ENCODE measurements at regions not wholly inside any gene's neighbourhood (a gene's known extent, or its start where the extent isn't known, plus 50 kb on each side); places are given as distances from the start of the nearest gene placed in this dataset.

- no peak for DNase-seq (ENCODE audit: extremely low read depth in 1 of 2, low read depth in 1 of 2)
These were observed 665.6 kb upstream of the CXADR start for GRCh38 chr21:16847211-16847610.

GRCh38 chr21:16851054-16851453 is 661.8 kb upstream of the CXADR start:
- DNase-seq (ENCODE audit: extremely low read depth in 1 of 2, low read depth in 1 of 2), result no peak

DNA sequence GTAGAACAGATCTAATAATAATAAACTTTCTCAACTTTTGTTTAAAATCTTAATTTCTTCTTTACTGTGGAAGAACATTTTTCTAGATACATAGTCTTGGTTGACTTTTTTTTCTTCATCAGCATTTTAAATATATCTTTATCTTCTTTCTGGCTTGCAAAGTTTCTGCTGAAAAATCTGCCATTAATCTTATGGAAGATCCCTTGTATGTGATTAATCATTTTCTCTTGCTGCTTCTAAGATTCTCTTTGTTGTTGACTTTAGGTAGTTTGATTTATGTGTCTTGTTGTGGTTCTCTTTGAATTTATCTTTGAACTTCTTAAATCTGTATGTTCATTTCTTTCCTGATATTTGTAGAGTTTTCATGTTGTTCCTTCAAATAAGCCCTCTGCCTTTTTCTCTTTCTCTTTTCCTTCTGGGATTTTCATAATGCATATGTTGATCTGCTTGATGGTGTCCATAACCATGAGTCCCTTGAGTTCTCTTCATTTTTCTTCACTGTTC is 657.6 kb upstream of the CXADR start:
- no peak for DNase-seq (ENCODE audit: extremely low read depth in 1 of 2, low read depth in 1 of 2)

DNA sequence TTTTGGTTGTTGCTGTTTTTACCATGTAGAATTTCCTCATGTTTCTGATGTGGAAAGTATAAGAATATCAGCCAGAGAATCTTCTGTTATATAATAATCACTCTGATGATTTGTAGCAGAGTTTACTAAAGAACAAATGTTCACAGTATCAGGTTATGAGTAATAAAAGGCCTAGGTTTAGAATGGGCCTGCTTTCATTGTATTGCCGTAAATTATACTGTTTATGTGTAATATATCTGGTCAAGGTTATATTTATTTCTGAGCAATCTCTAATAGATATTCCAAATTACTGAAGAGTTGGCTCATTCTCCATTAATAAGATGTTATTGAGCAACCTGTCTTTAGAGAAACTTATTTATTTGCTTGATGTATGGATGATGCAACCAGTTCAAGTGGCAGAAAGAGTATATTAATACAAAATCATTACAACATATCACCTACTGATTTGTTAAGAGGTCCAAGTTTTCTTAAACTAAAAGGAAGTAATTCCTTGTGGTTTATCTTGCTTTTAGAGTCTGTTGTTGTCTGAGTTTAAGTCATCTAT is 649.4 kb upstream of the CXADR start:
- DNase-seq (ENCODE audit: extremely low read depth in 1 of 2, low read depth in 1 of 2), result no peak

- DNase-seq (ENCODE audit: extremely low read depth in 1 of 2, low read depth in 1 of 2), result no peak
These were observed 648.9 kb upstream of the CXADR start for GRCh38 chr21:16863908-16864307.

GRCh38 chr21:16865632-16866031 is 647.2 kb upstream of the CXADR start:
- DNase-seq (ENCODE audit: extremely low read depth in 1 of 2, low read depth in 1 of 2), result no peak

DNA sequence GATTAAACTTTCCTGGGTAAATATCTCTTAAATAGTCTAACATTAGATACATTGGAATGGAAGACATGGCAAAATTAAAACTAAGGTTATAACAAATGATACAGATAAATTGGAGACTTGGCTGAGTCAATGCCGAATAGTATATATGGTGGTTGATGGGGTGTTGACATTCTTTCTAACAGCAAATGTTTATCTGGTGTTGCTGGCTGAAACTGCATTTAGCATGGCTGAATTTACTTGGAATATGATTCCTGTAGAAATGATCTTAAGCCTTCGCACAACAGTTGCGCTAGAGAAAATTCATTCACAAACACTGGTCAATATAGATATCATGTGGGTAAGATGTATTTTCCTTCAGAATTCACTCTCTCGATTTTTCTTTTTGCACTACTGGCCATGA is 646.0 kb upstream of the CXADR start:
- no peak for DNase-seq (ENCODE audit: extremely low read depth in 1 of 2, low read depth in 1 of 2)

GRCh38 chr21:16870103-16870502 is 642.7 kb upstream of the CXADR start:
- no peak for DNase-seq (ENCODE audit: extremely low read depth in 1 of 2, low read depth in 1 of 2)

GRCh38 chr21:16872616-16873015 is 640.2 kb upstream of the CXADR start:
- no peak for DNase-seq (ENCODE audit: extremely low read depth in 1 of 2, low read depth in 1 of 2)

- DNase-seq (ENCODE audit: extremely low read depth in 1 of 2, low read depth in 1 of 2), result no peak
These were observed 639.7 kb upstream of the CXADR start for GRCh38 chr21:16873176-16873575.

- no peak for DNase-seq (ENCODE audit: extremely low read depth in 1 of 2, low read depth in 1 of 2)
These were observed 639.2 kb upstream of the CXADR start for GRCh38 chr21:16873596-16873995.

GRCh38 chr21:16879479-16879878 is 633.4 kb upstream of the CXADR start:
- no peak for DNase-seq (ENCODE audit: extremely low read depth in 1 of 2, low read depth in 1 of 2)

DNA sequence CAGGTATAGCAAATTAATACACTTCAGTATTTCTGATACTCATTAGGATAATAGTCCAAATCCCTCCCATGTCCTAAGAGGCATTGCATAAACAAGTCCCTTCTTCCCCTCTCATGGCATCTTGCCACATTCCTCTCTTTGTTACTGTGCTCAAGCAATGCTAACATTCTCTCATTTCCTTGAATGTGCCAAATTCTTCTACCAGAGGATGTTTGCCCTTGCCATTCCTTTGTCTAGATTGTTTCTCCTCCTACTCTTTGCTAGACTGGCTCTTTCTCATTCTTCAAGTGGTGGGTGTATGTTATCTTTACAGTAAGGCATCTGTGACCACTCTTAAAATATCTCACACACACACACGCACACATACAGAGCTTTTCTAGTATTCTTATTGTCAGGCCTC is 621.0 kb upstream of the CXADR start:
- DNase-seq (ENCODE audit: extremely low read depth in 1 of 2, low read depth in 1 of 2), result no peak

GRCh38 chr21:16900685-16901084 is 612.2 kb upstream of the CXADR start:
- no peak for DNase-seq (ENCODE audit: extremely low read depth in 1 of 2, low read depth in 1 of 2)

DNA sequence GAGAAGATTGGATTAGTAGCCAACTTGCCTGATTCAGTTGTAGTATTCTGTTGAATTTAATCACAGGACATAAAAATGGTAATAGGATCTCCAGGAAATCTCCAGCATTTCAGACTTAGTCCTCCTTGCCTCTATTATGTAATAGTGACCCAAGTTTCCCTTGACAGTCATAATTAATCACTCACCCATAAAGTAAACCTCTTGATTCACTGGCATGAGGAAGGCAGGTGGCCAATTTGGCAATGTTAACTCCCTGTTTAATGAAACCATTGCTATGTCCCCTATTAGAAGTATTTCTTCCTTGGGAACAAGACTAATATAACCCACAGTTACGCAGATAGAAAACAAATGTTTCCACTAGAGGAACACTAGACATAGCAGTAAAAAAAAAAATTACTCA is 604.8 kb upstream of the CXADR start:
- no peak for DNase-seq (ENCODE audit: extremely low read depth in 1 of 2, low read depth in 1 of 2)

GRCh38 chr21:16910435-16911165 is 602.2 kb upstream of the CXADR start:
- DNase-seq (ENCODE audit: extremely low read depth in 1 of 2, low read depth in 1 of 2), result no peak

GRCh38 chr21:16911166-16911607 is 601.7 kb upstream of the CXADR start:
- no peak for DNase-seq (ENCODE audit: extremely low read depth in 1 of 2, low read depth in 1 of 2)

DNA sequence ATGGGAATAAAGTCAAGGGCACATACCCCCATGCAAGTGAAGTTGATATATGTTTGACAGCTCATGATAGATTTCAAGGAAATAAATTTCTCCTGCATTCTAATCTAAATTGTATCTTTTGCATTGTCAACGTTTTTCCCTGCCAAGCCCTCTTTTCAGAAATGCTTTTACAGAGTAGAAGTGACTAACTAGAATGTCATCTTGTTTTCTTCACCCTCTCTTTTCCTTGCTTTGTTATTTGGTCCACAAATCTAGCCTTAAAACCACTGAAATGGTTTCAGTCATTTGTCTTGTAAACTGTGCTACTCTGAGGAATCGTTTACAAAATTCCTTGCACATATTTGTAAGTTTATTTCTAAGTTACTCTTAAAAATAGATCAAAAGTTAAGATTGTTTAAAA is 600.8 kb upstream of the CXADR start:
- DNase-seq (ENCODE audit: extremely low read depth in 1 of 2, low read depth in 1 of 2), result no peak

GRCh38 chr21:16913010-16913409 is 599.8 kb upstream of the CXADR start:
- no peak for DNase-seq (ENCODE audit: extremely low read depth in 1 of 2, low read depth in 1 of 2)

DNA sequence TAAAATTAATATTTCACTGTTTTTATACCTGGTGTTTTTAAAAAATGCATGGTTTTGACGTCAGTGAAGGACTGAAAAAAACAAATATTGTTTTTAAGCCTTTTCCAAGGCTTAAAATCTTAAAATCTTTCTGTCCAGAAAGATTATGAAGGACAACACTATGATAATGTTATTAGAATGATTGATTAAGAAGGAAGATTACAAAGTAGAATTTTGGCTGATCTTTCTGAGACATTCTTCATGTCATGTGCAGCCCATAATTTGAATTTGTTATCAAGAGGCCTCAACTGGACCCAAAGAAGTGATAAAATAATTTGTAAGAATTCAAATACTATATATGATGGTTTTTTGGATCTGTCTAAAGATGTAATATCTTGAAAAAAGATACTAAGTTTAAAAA is 584.4 kb upstream of the CXADR start:
- no peak for DNase-seq (ENCODE audit: extremely low read depth in 1 of 2, low read depth in 1 of 2)

DNA sequence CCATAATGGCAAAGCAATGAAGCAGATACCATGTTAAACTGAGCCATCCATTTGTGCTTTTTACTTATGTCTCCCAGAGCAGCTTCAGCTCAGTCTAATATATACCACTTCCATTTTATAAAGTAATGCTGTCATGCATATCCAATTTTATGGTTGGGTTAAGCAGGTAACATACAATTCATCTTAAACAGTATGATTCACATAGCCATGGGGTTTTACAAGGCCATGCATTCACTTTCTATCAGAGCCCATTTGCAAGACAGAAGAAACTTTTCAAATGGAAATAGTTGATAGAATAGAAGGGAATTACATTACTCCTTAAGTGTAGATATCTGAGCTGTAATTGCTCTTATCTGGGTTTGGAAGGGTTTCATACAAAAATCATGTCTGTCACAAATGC is 580.5 kb upstream of the CXADR start:
- no peak for DNase-seq (ENCODE audit: extremely low read depth in 1 of 2, low read depth in 1 of 2)

DNA sequence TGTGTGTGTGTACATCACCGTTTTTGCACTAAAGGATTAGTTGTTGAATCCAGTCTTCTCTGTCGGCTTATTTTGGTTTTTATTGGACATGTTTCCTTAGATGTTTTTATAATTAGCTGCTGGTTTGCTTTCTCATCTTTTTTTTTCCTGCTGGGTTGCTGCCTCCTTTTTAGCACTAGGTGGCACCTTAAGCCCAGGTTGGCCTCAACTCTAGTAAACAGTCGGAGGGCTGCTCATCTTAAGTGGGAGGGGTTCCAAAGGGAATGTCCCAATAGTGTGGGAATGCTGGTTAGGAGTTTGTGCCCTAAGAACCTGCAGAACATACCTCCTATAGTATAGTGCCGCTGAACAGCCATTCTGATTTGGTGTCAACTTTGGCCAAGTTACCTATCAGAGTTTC is 570.1 kb upstream of the CXADR start:
- DNase-seq (ENCODE audit: extremely low read depth in 1 of 2, low read depth in 1 of 2), result no peak

DNA sequence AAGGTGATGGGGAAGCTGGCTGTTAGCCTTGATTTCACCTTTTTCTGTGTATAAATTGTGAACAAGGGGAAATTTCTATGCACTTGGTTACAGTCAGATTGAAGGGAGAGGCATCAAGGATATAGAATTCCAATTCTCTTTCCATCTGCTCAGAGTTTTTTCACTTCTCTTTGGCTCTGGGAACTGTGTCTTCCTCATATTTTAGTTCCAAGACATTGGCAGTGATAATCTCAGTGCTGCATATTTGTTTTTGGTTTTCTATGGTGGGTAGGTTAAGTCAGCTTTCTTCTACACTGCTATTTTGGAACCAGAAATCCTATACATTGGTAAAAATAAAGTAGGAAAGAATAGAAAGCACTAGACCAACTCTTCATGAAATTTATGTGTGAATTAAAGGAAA is 569.6 kb upstream of the CXADR start:
- no peak for DNase-seq (ENCODE audit: extremely low read depth in 1 of 2, low read depth in 1 of 2)

All from activated CD8-positive, alpha-beta memory T cell treated with anti-CD3 and anti-CD28 coated beads for 1 hour (primary cell).